CD4-positive, alpha-beta T cell treated with Interferon gamma for 1 hour (primary cell): ENCODE measurements at regions not wholly inside any gene's neighbourhood (a gene's known extent, or its start where the extent isn't known, plus 50 kb on each side); places are given as distances from the start of the nearest gene placed in this dataset.

Source experiments
- DNase-seq: peaks from one replicate; pipeline ENCODE4 v3.0.0-alpha.2; 2020

GRCh38 chr22:22091400-22091878 lies 108.9 kb upstream of the TOP3B start:
- no peak for DNase-seq

GRCh38 chr22:22090650-22091399 lies 108.2 kb upstream of the TOP3B start:
- no peak for DNase-seq

- no peak for DNase-seq
These were observed 107.1 kb upstream of the TOP3B start for GRCh38 chr22:22089459-22090308.

- DNase-seq, result no peak
These were observed 106.3 kb upstream of the TOP3B start for GRCh38 chr22:22088658-22089458.

GRCh38 chr22:22087854-22088657 lies 105.5 kb upstream of the TOP3B start:
- no peak for DNase-seq

- no peak for DNase-seq
These were observed 104.0 kb upstream of the TOP3B start for GRCh38 chr22:22086501-22087158.

- DNase-seq, result peak; percentile 55
These were observed 103.3 kb upstream of the TOP3B start for GRCh38 chr22:22085702-22086500.

- DNase-seq, result no peak
These were observed 101.6 kb upstream of the TOP3B start for GRCh38 chr22:22084089-22084711.

GRCh38 chr22:22082960-22083359 lies 100.4 kb upstream of the TOP3B start:
- DNase-seq, result no peak

- DNase-seq, result no peak
These were observed 99.7 kb upstream of the TOP3B start for GRCh38 chr22:22082229-22082835.

GRCh38 chr22:22080270-22080669 lies 97.7 kb upstream of the TOP3B start:
- DNase-seq, result no peak

GRCh38 chr22:22079404-22080148 lies 97.0 kb upstream of the TOP3B start:
- no peak for DNase-seq

- DNase-seq, result no peak
These were observed 95.7 kb upstream of the TOP3B start for GRCh38 chr22:22078329-22078728.

GRCh38 chr22:22076932-22077703 lies 94.5 kb upstream of the TOP3B start:
- no peak for DNase-seq

GRCh38 chr22:22076361-22076760 lies 93.8 kb upstream of the TOP3B start:
- DNase-seq, result no peak

- DNase-seq, result no peak
These were observed 93.0 kb upstream of the TOP3B start for GRCh38 chr22:22075382-22076163.

GRCh38 chr22:22074634-22075381 lies 92.2 kb upstream of the TOP3B start:
- no peak for DNase-seq
